NCI-H2107 treated with DMSO at 0.1 percent for 48 hours (cell line): ENCODE measurements at regions not wholly inside any gene's neighbourhood (a gene's known extent, or its start where the extent isn't known, plus 50 kb on each side); places are given as distances from the start of the nearest gene placed in this dataset.

Experiments used
- DNase-seq: peaks from one replicate; lab custom pipeline; 2025; ENCODE audit not compliant: unreplicated experiment; lab: John Stamatoyannopoulos, UW

DNA sequence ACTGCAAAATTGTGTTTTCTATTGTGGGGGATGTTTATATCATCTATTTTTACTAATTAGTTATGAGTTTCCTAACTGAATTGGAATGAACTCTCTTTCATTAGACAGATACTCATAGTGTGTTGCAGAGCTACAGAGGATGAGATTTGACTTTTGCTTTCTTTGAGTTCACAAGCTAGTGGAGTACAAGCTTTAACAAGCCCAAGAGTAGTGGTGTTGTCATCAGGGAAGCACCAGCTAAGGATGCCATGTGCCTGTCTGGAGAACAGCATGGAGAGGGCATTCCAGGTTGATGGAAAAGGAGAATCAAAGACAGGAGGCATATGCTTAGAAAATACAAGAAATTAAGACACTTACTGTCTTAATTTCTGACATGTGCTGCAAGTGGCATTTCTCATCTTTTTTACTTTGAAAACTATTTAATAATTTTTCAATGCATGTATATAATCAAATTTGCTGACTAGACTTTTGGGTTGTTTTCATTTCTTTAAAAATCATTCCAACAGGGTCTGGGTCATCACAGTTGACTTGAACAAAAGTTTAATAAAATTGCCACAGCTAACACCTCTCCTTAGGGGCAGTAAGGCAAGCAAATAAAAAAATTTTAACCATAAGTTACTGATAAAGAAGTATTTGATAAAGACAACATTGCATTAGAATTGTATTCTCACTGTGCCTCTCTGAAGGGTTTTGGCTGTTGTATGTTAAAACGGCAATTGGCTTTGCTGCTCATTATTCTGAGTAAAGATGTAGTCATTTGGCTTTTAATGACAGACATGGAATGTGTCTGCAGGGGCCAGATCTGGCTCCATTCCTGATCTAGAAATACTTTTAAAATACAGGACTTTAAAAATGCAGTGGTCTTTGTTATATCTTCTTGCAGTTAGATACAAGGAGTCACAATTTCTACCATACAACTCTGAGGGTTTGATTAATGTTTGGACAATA lies 323.7 kb upstream of the CDH11 start:
- DNase-seq = no peak

DNA sequence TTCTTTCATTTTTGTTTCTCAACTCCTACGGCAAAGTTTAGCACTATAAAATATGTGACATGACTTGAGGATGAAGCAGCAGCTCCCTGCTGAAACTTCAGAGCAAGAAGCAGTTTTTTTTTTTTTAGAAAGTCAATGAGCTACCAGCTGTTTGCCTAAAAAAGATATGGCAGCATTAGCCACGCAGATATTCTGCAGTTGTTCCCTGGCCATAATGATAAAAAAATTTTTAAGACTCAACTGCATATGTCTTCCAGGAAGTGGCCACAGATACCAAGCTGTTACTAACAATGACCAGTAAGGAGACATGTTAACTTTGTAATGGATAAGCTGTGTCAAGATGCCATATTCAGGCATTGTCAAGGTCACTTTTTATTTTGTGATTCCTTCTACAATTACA lies 319.6 kb upstream of the CDH11 start:
- no peak for DNase-seq

DNA sequence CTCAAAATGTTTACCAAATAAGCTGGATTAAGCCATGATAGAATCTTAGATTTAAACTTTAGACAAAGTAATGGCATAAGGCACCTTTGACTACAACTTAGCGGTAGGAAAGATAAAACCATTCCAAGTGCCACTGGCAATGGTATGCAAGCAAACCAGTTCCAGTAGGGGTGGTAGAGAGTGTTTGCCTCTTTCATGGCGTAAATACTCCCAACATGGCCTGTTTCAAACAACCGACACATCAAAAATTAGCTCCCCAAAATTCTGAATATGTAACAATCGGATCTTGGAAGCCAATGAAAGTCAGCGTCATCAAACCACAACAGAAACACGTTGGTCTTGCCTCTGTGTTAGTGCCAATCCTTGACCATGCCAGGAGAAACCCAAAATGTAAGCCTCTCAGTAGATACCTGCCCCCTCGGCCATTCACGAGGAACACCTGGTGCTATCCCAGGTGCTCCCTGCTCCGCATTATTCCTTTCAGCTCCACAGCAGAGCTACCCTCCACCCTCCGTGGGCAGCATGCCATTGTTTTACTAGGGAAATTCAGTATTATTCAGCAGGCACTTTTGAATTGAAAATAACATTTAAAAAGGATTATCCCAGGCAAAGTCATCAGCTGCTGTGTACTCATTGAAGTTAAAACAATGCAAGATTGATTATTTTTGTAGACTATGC lies 307.8 kb upstream of the CDH11 start:
- no peak for DNase-seq

DNA sequence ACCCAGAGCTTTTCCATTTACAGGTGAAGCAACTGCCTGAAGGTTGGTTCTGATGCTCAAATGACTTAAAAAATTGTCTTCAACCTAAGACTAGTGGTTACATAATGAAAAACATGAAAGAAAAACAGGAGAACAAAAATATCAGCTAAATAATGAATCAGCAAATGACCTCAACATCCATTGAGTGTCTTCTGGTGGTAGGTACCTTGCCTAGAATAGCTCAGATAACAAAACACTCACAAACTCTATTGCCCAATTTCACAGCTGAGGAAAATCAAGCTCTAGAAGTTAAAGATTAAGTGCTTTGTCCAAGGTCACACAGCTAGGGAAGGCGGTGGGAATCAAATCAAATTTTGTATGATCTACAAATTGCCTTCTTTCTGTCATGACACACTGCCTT lies 304.6 kb upstream of the CDH11 start:
- no peak for DNase-seq

DNA sequence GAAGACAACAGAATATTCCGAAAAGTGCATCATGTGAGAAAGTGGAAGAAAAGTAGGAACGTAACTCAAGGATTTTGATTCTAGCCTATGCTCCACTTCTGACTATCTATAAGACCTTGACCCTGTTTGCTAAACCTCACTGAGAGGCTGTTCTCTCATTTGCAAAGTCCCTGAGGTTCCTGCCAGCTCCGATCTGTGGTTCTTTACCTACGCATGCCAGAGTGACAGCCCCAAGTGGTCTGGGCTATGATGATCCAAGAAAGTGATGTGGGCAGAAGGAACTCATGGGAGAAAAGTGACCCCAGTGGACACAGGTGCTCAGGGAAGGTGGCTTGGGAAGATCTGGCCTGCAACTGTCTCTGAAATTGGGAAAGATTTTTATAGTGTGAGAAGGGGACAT lies 301.1 kb upstream of the CDH11 start:
- no peak for DNase-seq

DNA sequence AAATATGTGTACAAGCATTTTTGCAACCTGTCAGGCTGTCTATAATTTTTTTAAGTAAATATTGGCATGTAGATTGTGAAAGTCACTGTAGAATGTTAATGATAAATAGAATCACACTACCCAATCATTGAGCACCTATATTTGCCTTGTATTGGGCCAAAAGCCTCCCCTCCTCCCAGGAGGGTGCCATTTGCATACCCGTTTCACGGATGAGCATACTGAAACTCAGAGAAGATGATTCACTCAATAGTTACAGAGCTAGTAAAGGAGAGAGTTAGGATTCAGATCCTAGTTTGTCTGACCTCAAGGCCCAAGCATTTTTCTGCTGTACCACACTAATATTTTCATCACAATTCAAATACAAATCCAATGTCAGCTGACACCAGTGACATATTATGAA lies 299.7 kb upstream of the CDH11 start:
- no peak for DNase-seq

DNA sequence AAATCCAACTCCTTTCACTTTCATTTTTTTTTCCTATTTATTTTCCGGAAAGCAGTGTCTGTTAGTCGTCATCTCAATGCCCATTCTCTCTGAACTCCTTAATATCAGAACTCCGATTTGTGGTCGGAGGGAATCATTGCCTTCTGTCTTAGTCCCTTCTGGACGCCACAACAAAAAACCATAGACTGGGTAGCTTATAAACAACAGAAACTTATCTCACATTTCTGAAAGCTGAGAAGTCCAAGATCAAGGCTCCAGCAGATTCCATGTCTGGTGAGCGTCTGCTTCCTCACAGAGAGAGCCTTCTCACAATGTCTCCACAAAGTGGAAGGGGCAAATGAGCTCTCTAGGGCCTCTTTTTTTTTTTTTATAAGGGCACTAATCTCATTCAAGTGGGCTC lies 296.6 kb upstream of the CDH11 start:
- DNase-seq = no peak

DNA sequence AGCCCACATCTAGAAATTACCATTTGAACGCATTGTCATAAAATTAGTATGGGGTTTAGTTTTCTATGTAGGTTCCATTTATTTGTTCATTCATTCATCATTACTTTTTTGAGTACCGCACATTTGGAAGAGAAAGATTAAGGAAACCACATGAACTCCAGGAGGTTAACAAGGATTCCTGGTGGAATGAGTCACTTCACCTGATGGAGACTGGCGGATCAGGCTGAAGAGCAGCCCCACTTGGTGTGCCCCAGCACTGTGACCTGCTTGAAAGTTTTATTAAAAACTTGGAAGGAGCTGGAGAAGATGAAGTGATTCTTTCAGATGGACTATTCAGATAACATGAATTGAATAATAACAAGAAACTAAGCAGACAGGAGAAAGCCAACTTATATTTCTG lies 293.6 kb upstream of the CDH11 start:
- no peak for DNase-seq

DNA sequence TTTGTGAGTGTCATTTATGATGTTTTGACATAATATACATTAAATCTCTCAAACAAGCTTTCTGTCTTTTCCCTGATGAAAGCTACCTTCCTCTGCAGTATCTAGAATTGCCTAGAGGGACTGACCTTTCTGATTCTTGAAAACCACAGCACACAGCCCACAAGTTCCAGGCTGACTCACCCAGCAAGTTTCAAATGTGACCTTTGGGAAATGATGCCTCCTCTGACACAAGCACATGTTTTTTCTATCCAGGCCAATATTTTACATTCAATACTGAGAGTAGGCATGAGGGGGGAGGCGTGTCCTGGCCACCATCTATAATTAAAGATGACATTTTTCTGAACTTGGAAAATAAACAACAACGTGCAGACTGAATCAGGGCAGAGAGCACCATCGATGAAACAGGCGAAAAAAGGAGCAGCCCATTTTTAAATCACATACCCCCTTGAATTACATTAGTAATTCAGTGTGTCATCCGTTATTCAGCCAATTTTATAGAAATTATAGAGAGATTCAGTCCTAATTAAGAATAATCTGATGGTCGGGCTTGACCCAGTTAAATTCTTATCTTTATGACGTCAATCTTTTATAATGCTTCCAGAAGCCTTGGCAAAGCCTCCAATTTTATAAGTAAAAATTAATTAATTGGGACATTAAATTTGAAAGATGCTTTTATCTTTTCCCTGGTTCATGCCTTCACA lies 292.6 kb upstream of the CDH11 start:
- DNase-seq = no peak

DNA sequence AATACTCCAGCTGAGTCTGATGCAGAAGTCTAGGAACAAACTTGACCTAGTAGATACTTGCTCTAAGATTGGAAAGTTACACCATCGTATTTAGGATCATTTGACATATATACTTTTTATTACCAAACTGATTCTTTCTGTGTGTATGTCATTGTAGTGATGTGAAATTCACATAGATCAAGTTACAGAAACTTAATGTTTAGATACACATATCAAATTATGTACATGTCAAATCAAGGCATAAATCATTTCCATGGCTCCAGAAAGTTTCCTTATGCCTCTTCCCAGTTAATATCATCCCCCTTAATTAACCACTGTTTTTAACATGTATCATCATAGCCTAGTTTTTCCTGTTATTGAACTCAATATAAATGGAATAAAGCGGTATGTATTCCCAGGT lies 292.0 kb upstream of the CDH11 start:
- no peak for DNase-seq

DNA sequence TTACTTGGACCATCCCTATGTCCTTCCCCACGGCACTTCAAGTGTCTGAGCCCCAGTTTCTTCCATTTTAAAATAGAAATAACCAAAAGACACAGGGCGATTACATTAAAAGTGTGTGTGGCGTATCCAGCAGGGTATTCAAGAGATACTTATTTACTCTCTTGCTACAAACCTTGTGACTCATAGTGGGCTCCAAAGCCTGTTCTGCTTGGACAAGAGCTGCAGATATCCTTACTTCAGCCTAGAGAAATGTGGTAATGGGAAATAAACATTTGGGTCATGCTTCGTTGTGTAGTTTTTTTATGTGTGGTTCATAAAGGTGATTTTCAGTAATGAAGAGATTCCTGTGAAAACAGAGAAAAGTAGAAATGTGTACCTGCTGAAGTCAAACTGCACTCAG lies 288.9 kb upstream of the CDH11 start:
- DNase-seq = no peak

DNA sequence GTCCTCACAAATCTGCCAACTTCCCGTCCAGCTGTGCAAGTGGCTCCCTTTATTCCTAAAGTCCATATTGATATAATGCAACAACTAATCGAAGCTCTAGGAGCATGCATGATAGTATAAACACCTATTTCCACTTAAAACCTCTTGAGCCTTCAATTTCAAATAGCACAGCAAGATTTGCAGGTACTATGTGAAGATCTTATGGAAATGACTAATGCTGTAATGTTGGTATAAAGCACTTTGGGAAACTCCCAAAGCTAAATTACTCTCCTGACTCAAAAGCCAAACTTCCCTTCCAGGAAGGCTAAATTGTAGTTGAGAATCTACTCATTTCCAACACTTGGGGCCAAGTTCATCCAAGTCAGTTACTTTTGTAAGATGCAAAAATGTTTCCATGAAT lies 287.6 kb upstream of the CDH11 start:
- no peak for DNase-seq

DNA sequence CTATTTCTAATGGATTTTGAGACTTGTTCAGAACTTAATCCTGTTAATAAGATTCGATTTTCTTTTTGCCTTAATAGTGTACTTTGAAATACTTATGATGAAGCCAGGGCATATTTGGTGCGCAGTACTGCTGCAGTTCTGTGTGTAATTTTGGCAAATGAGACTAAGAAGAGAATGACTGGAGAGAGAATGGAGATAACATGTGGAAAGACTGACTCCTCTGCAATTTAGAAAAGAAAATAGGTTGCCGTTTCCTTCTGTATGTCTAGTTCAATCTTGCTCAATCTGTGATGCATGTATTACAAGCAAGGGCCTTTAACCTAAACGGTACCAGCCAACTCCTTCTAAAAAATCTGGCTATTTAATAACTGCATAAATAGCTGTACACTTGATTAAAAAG lies 285.1 kb upstream of the CDH11 start:
- no peak for DNase-seq

DNA sequence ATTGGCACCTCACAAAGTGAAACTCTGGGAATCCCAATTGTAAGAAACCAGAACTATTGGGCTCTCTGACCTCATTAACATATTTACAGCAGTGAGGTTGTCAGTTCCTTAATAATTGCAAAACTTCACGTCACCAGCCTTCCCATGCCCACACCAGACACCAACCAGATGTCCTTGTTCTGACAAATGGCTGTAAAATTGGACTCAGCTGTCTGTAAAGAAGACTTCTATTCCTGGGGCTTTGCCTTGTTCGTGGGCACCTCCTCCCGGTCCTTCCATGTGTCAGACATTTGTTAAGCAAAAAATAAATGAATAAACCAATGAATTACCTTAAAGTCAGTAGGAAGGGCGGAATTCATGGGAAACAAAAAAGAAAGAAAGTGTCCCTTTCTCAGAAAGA lies 284.3 kb upstream of the CDH11 start:
- DNase-seq = no peak

DNA sequence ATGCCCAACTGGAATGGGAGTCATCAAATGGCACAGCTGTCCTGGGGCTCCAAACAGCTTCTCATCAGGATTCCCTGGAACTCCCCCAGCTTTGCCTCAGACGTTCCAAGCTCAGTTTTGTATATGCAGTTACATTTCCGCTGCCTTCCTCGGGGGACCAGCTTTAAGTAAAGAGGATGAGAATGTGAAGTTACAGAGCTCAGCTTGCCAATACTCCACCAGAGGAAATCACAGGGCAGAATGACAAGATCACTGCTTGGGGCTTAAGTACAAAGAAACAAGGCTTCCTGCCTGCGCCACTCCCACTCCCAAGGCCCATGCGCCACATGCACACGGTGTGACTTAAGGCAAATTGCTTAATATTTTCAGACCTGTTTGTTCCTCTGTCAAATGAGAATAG lies 272.4 kb upstream of the CDH11 start:
- DNase-seq = no peak

DNA sequence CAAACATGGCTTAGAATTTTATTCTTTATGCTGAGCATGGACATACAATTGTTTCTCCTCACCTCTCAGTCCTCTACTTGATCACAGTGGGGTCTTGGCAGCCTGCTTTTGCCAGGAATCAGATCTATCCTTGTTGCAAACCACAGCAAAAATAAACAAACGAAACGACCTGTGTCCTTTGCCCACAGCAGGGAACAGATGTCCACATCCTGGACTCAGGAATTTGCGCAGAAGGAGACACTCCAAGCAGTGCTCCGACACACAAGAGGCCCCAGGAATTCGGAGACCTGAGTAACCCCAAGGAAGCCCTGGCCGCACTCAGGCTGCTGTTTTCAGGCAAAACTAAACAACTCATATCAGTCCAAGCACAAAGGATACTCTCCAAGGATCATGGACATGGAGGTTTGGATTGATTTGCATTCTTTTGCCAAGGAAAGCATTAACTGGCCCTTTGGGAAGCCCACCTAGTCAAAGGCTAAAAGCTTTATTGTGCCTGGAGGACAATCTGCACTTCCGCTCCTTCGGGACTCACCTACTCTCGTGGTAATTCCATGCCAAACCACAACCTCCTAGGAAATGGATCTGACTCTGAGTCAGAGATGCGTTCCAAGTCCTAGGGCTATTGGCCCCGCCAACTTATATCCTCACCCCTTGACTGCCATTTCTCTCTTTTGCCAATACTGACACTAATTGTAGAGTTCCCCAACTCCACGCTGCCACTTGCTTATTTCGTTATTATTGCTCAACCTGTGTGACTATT lies 271.1 kb upstream of the CDH11 start:
- no peak for DNase-seq

DNA sequence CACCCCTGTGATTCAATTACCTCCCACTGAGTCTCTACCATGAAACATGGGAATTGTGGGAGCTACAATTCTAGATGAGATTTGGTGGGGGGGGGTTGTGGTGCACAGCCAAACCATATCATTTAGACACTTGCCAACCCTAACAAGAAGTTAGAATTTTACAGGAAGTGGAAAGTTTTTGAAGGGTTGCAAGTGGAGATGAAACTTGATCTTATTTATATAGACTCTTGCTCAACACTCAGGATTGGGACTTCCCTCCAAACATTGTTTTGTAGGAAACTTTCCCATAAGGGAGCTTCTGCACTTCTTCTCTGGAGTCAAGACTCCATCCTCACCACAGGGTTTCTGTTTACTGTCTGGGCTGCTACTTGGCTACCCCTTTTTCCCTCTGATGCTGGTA lies 266.7 kb upstream of the CDH11 start:
- no peak for DNase-seq

DNA sequence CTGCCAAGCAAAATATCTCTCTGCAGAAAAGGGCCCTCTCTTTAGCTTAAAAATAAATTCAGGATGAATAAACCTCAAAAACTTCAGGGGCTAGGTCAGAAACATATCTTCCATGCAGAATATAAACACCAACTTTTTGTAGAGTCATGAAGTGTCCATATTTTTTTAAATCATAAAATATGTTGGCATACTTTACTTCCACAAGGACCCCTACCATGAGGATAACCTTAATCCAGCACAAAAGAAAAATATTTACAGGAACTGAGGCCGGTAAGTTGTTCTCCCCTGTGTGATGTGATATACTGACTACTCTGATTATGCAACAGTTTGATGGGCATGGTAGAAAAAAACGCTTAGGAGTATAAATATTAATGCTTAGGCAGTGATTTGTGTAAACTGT lies 264.8 kb upstream of the CDH11 start:
- no peak for DNase-seq

DNA sequence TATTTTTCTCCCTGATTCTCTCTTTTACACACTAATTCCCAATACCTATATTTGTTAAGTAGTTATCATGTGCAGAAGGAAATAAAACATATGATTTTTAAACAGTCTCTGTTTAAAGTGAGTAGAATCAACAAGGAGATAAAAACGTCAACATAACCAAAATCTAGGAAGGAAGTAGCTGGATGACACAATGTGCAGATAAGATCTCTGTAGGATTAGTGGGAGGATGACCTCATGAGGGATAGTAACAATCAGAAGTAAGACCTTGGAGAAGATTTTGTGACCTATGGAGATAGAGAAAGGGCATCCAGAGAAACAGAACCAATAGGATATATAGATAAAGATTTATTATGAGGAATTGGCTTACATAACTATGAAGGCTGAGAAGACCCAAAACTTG lies 262.6 kb upstream of the CDH11 start:
- DNase-seq = no peak

DNA sequence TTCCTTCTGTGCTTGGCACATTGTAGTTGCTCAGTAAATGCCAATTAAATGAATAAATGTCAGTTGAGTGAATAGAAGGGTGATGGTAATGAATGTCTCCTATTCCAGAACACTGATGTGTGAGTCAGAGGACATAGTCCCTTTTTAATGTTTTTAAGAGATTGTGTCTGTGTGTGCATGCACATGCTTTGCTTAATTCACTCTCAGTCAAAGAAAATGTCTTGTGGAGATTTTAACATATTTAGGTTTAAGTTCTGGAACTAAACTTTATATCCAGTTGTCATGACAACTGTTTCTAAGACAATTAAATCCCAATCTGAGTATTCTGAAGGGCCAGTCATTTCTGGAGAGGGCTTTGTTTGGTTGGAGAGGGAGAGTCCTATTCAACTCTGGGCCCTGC lies 255.3 kb upstream of the CDH11 start:
- DNase-seq = no peak

DNA sequence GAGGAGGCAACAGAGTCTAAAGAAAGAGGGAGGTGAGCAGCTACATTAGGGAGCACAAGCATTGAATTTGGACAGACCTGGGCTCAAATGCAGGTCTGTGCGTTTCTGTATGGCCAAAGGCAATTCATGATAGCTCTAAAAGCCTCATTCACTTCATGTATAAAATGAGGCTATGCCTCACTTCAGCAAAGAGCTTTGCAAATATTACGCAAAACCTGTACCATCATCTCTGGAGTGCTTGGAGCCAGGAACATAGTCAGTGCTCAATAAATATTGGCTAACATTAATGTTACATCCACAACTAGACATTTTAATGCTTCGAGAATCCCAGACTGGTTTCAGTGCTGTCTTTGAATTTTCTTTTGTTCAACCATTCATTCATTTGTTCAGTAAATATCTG lies 254.7 kb upstream of the CDH11 start:
- DNase-seq = no peak
